ENCODE measurements at regions not wholly inside any gene's neighbourhood (a gene's known extent, or its start where the extent isn't known, plus 50 kb on each side); places are given as distances from the start of the nearest gene placed in this dataset.

- H3K79me2 ChIP-seq (ENCODE audit: insufficient read depth, low read length): no peaks in the 10 kb centered on the region
- BruUV-seq (replicated peaks): no TSS peak
- no peaks in the 10 kb centered on the region for H3K27me3 ChIP-seq (ENCODE audit: control insufficient read depth in 1 of 2, insufficient read depth in 2 of 2, low read length in 2 of 2)
- 0% methylated on average over 1 of the region's 1 CpG for WGBS (ENCODE audit: low lambda C conversion rate)
- H3K9me3 ChIP-seq (ENCODE audit: low read length): no peaks in the 10 kb centered on the region
- H3K27ac ChIP-seq (ENCODE audit: extremely low read length, insufficient read depth, low read length): no peak overlapping the region
- H2AFZ ChIP-seq (ENCODE audit: low read length): no peak overlapping the region
- in situ Hi-C loops (cut with HindIII; ENCODE audit: extremely low pct_ligation_motif_present, low pct_unique_long_range_greater_than_20kb): no loop called here
- TF ChIP-seq MAFF (IDR thresholded peaks at IDR 0.05; ENCODE audit: low read depth, low read length) (0 out of 2 replicates have a peak, but pooled peaks have one; percentile 5), MAFK (conservative IDR thresholded peaks at IDR 0.05 in 1 of 2, IDR thresholded peaks at IDR 0.05 in 1 of 2; ENCODE audit: low read length in 2 of 2) (peak; percentile 6 to 46; a peak in 2 of 4 replicates), ZNF709 (CRISPR knock-in tag; IDR thresholded peaks at IDR 0.05) (no peak), GABPA (IDR thresholded peaks at IDR 0.05; ENCODE audit: low read depth, low read length) (no peak), GABPA (CRISPR knock-in tag; IDR thresholded peaks at IDR 0.05; ENCODE audit: low read depth) (no peak), MTF2 (CRISPR knock-in tag; IDR thresholded peaks at IDR 0.05; ENCODE audit: borderline replicate concordance) (no peak)
- POLR2A ChIA-PET: no interaction called here
- intact Hi-C loops (cut with micrococcal nuclease; ENCODE audit: unreplicated experiment): no loop called here
- no peak overlapping the region for H3K4me3 ChIP-seq (replicated peaks in 1 of 3; ENCODE audit: insufficient read depth in 1 of 3, low read depth in 2 of 3, low read length in 3 of 3)
- H3K9ac ChIP-seq (ENCODE audit: insufficient read depth, low read depth, low read length): no peak overlapping the region
- CTCF ChIA-PET (ENCODE audit: low intra/inter-chr PET ratio, low total read pairs): no interaction called here
- no peak for ATAC-seq
- no peaks in the 10 kb centered on the region for H3K4me1 ChIP-seq (ENCODE audit: insufficient read depth, low read length)
- H3K4me2 ChIP-seq (ENCODE audit: low read depth, low read length): no peak overlapping the region
- FAIRE-seq: no peak
- H4K20me1 ChIP-seq (ENCODE audit: insufficient read depth, low read length): no peaks in the 10 kb centered on the region
- H3K36me3 ChIP-seq (replicated peaks in 1 of 2; ENCODE audit: control insufficient read depth in 1 of 2, insufficient read depth in 2 of 2, low read length in 2 of 2): no peaks in the 10 kb centered on the region
- DNase-seq (ENCODE audit: low spot score): no peak
Measured at GRCh38 chr1:76003946-76004345, 70.6 kb upstream of the ST6GALNAC3 start.

GRCh38 chr1:76005765-76006164 is 68.8 kb upstream of the ST6GALNAC3 start:
- ATAC-seq: no peak
- no peak overlapping the region for H3K4me2 ChIP-seq (ENCODE audit: low read depth, low read length)
- H3K9ac ChIP-seq (ENCODE audit: insufficient read depth, low read depth, low read length): no peak overlapping the region
- CTCF ChIA-PET (ENCODE audit: low intra/inter-chr PET ratio, low total read pairs): no interaction called here
- H3K4me3 ChIP-seq (replicated peaks in 1 of 3; ENCODE audit: insufficient read depth in 1 of 3, low read depth in 2 of 3, low read length in 3 of 3): no peak overlapping the region
- in situ Hi-C loops (cut with HindIII; ENCODE audit: extremely low pct_ligation_motif_present, low pct_unique_long_range_greater_than_20kb) (no loop called here), intact Hi-C loops (cut with micrococcal nuclease; ENCODE audit: unreplicated experiment) (no loop called here)
- TF ChIP-seq ZBTB49 (CRISPR knock-in tag; IDR thresholded peaks at IDR 0.05; ENCODE audit: borderline replicate concordance): no peak
- no peak for TF ChIP-seq RFXAP (CRISPR knock-in tag; IDR thresholded peaks at IDR 0.05; ENCODE audit: borderline replicate concordance)
- POLR2A ChIA-PET: no interaction called here
- H3K4me1 ChIP-seq (ENCODE audit: insufficient read depth, low read length): no peaks in the 10 kb centered on the region
- H3K79me2 ChIP-seq (ENCODE audit: insufficient read depth, low read length): no peaks in the 10 kb centered on the region
- no peaks in the 10 kb centered on the region for H4K20me1 ChIP-seq (ENCODE audit: insufficient read depth, low read length)
- FAIRE-seq: no peak
- no peaks in the 10 kb centered on the region for H3K27me3 ChIP-seq (ENCODE audit: control insufficient read depth in 1 of 2, insufficient read depth in 2 of 2, low read length in 2 of 2)
- no peaks in the 10 kb centered on the region for H3K36me3 ChIP-seq (replicated peaks in 1 of 2; ENCODE audit: control insufficient read depth in 1 of 2, insufficient read depth in 2 of 2, low read length in 2 of 2)
- no peak for DNase-seq (ENCODE audit: low spot score)
- H2AFZ ChIP-seq (ENCODE audit: low read length): no peak overlapping the region
- no TSS peak for BruUV-seq (replicated peaks)
- H3K9me3 ChIP-seq (ENCODE audit: low read length): no peaks in the 10 kb centered on the region
- H3K27ac ChIP-seq (ENCODE audit: extremely low read length, insufficient read depth, low read length): no peak overlapping the region
- WGBS (ENCODE audit: low lambda C conversion rate): 2% methylated on average over 4 of the region's 4 CpGs

All from HepG2 (cell line).